ENCODE measurements at regions not wholly inside any gene's neighbourhood (a gene's known extent, or its start where the extent isn't known, plus 50 kb on each side); places are given as distances from the start of the nearest gene placed in this dataset.

- DNase-seq, result no peak
Measured at GRCh38 chr3:5635746-5636145, 448.2 kb downstream of the EDEM1 start.

DNA sequence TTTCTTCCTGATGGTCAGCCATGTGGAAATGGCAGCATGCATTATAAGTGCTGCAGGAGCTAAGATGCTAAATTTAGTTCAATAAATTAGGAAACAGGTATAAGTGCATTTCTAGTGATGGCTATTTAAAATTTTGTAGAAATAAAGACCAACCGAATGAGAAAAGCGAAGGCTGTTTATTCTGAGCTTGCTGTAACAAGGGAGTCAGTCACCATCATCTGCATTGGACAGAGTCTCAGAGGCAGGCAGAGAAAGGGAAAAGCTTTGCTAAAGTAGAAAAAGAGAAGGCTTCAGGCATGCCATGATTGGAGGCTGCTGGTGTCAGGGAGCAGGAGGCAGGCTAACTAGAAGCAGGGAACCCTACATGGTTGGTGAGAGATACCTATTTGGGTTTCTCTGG, 451.0 kb downstream of the EDEM1 start:
- DNase-seq, result no peak

DNA sequence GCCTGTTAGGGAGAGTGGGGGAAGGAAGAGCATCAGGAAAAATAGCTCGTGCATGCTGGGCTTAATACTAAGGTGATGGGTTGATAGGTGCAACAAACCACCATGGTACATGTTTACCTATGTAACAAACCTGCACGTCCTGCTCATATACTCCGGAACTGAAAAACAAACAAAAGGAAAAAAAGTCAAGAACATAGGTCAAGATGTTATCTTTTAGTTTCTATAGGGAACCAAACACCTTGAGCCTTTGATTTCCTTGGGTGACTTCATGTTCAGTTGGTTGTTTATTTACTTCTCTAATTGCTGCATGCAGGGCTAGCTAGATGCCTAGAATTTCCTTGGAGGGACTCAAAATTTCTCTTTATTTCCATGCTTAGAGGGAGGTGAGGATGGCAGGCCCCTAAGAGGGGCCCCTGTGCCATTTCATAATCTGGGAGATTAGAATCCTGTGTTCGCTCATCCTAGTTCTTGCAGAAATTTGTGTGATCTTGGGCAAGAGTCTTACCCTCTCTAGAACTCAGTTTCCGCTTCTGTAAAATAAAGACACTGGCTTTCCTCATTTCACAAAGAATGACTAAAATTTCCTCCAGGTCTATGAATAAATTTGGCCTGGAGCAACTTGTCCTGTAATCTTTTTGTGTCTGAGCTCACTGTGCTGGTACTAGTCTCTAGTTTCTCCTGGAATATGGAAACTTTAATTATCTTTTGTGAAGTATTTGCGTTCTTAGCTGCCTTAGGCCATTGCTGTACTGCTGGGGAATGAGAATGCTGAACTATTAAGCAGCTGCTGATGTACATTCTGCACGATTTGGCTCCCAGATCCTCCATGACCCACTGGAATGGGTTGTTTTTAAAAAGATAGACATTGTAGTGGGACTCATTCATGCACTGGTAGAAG, 457.5 kb downstream of the EDEM1 start:
- DNase-seq, result no peak

GRCh38 chr3:5645692-5646410, 458.3 kb downstream of the EDEM1 start:
- no peak for DNase-seq

DNA sequence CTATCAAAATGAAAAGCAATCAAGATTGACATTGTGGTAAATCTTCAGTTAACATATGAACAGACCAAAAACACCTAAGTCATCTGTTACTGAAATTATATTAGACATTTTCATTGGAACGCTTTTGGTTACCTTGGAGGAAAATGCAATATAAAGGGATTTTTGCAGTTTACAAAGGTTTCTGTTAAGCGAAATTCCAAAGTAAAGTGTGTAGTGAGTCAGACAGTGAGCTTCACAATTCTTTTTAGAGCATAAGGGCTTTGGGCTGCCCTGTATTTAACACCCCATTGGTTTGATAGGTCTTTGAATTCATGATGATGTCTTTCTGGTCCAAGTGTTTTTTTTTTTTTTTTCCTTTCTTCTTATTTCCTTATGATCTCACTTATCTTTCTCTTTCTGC, 462.8 kb downstream of the EDEM1 start:
- no peak for DNase-seq

GRCh38 chr3:5651351-5651750, 463.8 kb downstream of the EDEM1 start:
- no peak for DNase-seq

DNA sequence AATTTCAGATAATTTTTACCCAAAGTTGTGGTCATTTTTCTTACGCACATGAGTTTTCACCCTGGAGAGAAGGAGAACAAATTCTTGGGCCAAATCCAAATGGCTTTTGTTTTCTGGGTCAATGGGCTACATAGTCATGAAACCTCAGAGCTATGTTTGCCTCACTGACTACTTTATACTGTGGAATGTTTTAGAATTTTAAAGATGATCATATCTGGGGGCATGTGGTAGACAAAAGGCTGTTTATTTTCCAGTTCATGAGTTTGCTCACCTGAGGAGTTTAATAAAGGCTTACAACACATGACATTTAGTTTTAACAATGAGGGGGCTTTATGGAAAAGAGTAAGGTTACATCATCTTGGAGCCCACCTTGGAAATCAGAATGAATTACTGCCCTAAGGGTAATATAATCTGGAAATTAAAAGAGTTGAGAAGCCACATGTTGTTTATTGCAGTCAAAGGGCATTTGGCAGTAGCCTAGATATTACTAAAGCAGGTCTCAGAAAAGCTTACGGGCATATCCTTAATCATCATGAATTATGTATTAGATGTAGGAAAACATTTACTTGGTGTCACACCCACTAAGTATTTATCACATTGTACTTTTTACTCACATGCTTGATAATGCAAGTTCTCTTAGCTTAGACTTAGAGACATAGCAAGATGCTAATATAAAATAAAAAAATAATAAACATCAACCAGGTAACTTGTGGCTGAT, 466.1 kb downstream of the EDEM1 start:
- DNase-seq, result no peak

GRCh38 chr3:5657106-5657505, 469.6 kb downstream of the EDEM1 start:
- no peak for DNase-seq

GRCh38 chr3:5663601-5664000, 476.1 kb downstream of the EDEM1 start:
- no peak for DNase-seq

- DNase-seq, result no peak
Measured at GRCh38 chr3:5666455-5666854, 478.9 kb downstream of the EDEM1 start.

DNA sequence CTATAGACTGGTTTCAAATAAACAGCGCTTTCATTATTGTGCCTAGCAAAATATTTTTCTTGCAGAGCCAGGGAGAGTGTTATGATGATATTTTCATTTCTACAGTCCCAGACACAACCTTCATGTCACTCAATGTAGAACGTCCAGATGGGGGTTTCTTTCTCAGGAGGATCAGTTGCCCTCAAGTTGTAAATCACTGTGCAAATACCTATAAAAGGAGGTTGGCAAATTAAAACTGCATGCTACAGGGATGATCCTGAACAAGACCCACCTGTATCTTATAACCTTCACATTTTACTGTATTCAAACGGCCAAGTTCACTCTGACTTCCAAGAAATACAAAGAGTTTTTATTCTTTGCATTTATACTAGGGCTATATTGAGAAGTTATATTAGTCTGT, 486.0 kb downstream of the EDEM1 start:
- no peak for DNase-seq

GRCh38 chr3:5675319-5675718, 487.8 kb downstream of the EDEM1 start:
- DNase-seq, result no peak

GRCh38 chr3:5677555-5677954, 490.0 kb downstream of the EDEM1 start:
- DNase-seq, result no peak

GRCh38 chr3:5678248-5678647, 490.7 kb downstream of the EDEM1 start:
- no peak for DNase-seq

DNA sequence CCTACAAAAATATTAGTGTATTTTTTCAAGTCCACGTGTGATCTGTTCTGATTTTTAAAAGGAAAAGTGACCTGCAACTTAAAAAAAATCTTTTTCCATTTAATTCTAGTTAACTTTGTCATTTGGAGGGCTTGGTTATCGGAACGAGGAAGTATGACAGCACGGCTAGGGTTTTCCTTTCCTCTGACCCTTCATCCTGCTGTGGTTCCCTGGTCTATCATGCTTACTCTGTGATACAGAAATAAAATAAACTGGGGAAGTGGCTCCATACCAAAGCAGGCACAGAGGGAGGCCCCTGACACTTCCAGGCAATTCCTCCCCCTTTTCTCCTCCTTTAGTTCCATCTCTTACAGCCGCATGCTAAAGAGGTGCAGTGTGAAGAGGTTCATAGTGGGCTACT, 491.3 kb downstream of the EDEM1 start:
- no peak for DNase-seq

DNA sequence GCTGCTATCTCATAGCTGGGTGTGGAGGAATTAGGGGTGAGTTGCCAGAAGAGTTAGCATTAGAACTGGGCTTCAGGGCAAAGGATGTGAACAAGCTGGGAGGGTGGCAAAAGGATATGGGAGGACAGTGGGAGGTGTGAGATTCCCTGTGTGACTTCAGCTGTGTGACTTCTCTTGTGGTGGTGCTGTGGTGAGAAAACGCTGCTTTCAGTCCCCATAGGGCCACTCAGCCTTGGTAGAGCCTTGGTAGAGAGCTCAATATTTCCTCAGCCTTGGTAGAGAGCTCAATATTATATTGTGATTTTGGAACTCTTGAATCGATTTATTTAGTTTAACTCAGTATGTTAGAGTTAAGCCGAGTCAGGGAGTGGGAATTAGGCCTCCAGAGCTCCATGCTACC, 499.7 kb downstream of the EDEM1 start:
- DNase-seq, result no peak

DNA sequence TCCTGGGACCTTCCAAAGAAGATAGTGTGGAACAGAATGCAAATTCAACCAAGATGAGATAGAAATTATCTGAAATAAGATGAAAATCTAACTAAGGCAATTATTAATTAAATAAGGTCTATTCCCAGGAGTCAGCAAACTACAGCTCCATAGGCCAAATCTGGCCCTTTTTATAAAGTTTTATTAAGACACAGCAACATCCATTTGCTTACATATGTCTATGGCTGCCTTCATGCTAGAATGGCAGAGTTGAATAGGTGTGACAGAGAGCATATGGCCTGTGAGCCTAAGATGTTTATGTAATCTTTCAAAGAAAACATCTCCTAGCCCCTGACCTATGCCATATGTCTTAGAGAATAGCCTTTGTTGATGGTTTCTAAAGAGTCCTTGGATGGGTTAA, 503.0 kb downstream of the EDEM1 start:
- DNase-seq, result no peak

DNA sequence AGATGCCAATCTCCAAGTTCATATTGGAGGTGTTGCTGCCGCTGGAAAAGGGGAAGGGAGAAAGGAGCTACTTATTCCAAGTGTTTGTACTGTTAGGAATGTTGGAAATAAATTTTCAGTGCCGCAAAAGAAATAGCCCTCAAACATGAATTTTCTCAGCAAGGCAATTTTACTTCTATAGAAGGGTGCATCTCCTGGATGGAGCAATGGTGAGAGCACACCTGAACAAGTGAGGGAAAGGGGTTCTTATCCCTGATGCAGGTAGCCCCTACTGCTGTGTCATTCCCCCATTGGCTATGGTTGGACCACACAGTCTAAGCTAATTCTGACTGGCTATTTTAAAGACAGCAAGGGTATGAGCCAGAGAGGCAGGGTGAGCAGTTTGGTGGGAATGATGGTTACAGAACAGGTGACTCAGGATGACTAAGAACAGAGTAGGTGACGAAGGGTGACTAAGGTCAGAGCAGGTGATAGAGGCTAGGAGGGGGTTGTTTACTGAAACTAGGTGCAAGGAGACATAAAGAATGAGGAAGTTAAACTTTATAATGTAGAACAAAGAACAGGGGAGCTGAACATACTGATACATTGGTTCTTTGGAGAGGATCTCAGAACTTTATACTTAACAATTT, 503.5 kb downstream of the EDEM1 start:
- DNase-seq, result no peak

DNA sequence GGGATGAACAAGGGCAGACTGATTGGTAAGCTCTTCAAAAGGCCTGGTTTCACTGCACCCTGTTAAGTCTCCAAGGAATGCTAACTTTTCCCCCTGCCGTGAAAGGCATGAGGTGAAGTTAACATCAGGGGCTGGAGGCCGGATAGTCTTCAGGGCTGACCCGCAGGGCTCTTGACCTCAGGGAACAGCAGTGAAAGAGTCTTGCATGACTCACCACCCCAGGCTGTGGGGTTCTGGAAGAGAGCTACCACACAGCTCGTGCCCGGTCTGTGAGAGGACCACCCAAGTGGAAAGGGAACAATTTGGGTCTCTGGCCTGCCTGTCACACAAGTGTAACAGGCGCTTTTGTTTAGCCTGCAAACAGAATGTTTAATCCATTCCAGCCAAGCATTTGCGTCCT, 504.9 kb downstream of the EDEM1 start:
- no peak for DNase-seq

DNA sequence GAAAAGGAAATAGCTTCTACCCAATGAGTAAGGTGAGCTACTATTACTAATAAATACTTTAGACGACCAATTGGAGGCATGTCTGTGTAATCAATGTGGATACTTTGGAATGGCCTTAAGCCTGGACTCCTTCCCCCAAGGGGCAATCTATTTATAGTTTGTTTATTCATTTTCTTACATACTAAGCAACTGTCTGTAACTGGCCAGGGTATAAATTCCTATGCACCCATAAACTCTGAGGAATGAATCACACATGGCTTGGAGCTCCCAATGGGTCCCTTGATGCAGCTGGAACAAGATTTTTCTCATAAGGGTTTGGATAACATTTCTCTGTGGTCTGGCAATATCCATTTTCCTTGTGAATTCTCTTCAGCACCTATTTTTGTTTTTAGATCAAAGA, 506.8 kb downstream of the EDEM1 start:
- no peak for DNase-seq

DNA sequence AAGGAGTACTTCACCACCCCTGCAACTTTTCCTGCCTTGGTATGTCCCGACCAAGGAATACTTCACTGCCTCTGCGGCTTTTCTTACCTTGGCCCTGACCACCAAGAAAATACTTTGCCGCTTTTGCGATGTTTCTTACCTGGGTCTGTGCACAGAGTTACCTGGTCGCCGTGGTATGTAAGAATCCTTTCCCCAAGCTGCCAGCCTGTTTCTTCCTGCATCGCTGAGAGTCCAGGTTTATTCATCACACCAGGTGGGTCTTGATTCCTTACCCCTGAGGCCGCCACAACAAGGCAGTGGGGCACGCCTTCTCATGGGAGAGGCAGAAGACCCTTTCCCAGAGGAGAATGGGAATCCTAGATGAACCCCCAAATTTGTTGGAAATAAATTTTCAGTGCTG, 511.3 kb downstream of the EDEM1 start:
- DNase-seq, result no peak

DNA sequence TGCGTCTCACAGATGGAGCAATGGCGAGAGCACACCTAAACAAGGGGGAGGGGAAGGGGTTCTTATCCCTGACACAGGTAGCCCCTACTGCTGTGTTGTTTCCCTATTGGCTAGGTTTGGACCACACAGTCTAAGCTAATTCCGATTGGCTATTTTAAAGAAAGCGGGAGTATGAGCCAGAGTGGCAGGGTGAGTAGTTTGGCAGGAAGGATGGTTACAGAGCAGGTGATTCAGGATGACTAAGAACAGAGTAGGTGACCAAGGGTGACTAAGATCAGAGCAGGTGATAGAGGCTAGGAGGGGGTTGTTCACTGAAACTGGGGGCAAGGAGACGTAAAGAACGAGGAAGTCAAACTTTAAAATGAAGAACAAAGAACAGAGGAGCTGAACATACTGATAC, 511.8 kb downstream of the EDEM1 start:
- no peak for DNase-seq

DNA sequence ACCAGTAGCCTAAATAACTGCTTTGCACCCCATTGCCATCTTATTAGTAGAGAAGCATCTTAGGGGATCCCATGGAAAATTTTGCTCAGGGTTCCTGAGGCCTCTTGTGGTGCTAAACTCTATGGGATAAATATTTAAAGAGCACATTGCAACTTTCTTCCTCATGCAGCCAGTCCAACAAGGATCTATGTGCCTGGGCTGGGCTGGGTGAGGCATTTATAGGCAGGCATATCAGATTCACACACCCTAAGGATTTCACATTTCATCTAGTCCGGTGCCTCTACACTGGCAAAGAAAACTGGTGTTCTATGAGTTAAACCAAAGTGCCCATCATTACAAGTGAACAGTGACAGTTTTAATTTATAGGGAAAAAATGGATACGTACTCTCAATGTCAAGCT, 512.3 kb downstream of the EDEM1 start:
- DNase-seq, result no peak
